Sigmoid colon (tissue), 3 donors: ENCODE measurements at regions not wholly inside any gene's neighbourhood (a gene's known extent, or its start where the extent isn't known, plus 50 kb on each side); places are given as distances from the start of the nearest gene placed in this dataset.

ENCODE experiments used
- CTCF ChIP-seq, 4 experiments: fragments of 450-650 bp in 3 of 4; fragments of 200-600 bp in 1 of 4; IDR thresholded peaks; one replicate each; pipeline ENCODE4 v1.5.1; 2016 to 2019; ENCODE audit warnings: antibody characterized with exemption in 4 of 4, mild to moderate bottlenecking in 3 of 4, moderate library complexity in 2 of 4
- POLR2A ChIP-seq, 2 donors: fragments of 450-650 bp; IDR thresholded peaks; one replicate each; pipeline ENCODE4 v1.6.1; 2016; ENCODE audit warnings: antibody characterized with exemption in 2 of 2, mild to moderate bottlenecking in 2 of 2, moderate library complexity in 2 of 2

GRCh38 chrX:113974881-113975280 is 609.0 kb upstream of the HTR2C start:
- no peak for TF ChIP-seq CTCF (IDR thresholded peaks at IDR 0.05)
- TF ChIP-seq POLR2A (IDR thresholded peaks at IDR 0.05): no peak
